ENCODE measurements at regions not wholly inside any gene's neighbourhood (a gene's known extent, or its start where the extent isn't known, plus 50 kb on each side); places are given as distances from the start of the nearest gene placed in this dataset.

DNA sequence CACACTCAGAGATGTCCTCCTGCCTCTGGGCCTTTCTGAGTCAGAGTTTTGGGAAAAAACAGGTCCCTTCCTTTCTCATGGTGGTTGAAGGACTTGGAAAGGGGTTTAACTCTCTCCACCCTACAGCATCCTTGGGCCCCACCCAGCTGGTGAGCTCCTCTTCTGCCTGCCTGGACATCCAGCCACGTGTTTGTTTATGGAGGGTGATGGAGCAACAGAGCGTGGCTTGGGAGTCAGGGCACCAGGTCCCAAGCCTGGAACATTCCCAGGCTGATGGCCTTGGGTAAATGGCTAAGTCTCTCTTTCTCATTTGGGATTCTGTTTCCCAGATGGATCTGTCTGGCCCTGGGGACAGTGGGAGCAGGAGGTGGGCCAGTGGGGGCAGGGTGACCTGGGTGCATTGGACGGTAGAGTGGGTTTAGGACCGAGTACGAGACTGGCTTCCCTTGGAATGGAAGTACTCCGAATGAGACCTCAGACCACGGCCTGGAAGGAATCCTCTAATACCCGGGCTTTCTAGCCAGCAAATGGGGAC, 141.1 kb upstream of the IRX2 start:
- in situ Hi-C loops (cut with MboI; ENCODE audit: low pct_unique_long_range_greater_than_20kb, low sequenced_read_pairs), result no loop called here

DNA sequence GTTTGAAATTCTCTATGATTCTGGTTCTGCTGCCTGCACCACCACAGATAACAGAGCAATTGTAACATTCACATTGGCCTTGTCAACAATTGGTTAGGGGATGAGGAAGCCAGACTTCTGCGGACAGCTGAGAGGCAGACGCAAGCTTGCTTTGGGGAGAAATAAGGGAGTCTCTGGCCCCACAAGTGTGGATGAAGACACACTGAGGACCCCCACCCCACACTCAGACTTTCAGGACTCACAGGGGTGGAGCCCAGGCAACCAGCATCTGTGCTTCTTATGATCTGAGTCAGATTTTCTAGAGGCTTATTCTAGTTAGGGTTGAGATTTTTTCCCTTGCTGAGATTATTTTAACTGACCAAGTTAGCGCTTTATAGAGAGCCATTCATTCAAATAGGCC, 140.3 kb upstream of the IRX2 start:
- DNase-seq, result no peak
- in situ Hi-C loops (cut with MboI; ENCODE audit: low pct_unique_long_range_greater_than_20kb, low sequenced_read_pairs), result no loop called here

More for the DNA sequence above, 141.1 kb upstream of the IRX2 start:
- DNase-seq, result no peak

DNA sequence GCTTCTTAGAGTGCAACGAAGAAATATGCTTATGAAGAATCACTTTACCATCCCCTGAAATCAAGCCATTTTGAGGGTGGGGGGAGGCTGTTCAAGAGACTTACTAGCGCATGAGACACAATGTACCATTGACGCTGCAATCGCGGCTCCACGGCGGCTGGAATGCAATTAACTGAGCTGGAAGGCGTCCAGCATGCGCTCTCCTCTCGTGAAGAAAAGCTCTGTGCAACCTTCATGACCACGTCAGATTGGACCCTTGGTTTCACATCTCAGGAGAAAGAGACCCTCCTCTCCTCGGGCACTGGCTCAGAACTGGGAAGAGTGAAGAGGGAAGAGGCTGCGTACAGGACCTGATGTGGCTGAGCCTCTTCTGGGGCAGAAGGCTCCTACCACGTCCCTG, 138.5 kb upstream of the IRX2 start:
- in situ Hi-C loops (cut with MboI; ENCODE audit: low pct_unique_long_range_greater_than_20kb, low sequenced_read_pairs), result no loop called here
- no peak for DNase-seq

DNA sequence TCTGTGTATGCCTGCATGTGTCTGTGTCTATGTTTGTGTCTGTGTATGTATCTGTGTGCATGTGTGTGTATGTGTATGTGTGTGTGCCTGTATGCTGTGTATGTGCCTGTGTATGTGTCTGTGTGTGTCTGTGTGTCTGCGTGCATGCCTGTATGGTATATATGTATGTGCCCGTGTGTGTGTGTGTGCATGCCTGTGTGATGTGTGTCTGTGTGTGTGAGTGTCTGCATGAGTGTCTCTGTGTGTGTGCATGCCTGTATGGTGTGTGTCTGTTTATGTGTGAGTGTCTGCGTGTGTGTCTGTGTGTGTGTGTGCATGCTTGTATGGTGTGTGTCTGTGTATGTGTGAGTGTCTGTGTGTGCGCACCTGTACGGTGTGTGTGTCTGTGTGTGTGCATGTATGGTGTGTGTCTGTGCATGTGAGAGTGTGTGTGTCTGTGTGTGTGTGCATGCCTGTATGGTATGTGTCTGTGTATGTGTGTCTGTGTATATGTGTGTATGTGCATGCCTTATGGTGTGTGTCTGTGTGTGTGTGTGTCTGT, 137.1 kb upstream of the IRX2 start:
- in situ Hi-C loops (cut with MboI; ENCODE audit: low pct_unique_long_range_greater_than_20kb, low sequenced_read_pairs), result no loop called here

DNA sequence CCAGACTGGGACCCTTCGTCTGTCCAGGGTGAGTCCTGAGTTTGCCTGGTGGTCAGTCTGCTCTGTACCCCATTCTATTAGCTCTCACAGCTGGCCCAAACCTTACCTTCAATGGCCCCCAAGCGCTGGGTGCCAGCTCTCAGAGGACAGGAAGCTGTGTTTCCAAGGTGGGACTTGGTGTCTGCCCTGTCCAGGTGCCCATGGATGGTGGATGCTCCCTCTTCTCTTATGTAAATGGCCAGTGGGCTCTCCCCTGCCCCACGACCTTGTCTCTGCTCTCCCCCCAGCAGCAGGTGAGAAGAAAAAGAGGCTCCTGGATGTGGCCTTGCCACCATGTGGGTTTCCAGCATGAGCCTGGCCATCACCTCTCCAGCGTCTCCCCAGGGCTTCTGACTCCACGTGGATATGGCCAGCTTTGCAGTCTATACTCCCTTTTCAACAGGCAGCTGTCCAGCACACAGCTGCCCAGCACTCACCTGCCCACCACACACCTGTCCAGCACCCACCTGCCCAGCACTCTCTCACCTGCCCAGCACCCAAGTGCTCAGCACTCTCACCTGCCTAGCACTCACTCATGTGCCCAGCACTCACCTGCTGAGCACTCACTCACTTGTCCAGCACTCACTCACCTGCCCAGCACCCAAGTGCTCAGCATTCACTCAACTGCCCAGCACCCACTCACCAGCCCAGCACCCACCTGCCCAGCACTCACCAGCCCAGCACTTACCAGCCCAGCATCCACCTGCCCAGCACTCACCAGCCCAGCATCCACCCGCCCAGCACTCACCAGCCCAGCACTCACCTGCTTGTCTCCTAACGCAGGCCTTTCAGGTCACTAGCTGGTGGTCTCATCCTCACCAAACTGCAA, 136.2 kb upstream of the IRX2 start:
- no peak for DNase-seq

More for the DNA sequence above, 137.1 kb upstream of the IRX2 start:
- DNase-seq, result no peak

DNA sequence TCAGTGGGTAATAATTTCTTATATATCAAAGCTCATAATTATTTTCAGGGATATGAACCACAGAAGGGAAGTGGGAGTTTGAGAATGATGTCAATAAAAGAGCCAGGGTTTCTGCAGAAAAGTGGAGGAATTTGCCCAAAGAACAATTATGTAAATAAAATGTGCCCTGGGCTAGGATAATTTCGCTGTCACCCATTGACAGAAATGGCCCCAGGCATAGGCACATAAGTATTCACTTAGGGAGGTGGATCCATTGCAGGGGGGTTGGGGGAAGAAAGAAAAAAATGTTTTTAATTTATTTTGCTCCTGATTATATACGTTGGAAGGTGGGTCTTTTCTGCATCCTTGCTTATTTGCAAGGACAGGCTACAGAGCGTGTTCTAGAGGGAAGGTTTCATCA, 135.1 kb upstream of the IRX2 start:
- in situ Hi-C loops (cut with MboI; ENCODE audit: low pct_unique_long_range_greater_than_20kb, low sequenced_read_pairs), result no loop called here
- DNase-seq, result no peak

More for the DNA sequence above, 136.2 kb upstream of the IRX2 start:
- in situ Hi-C loops (cut with MboI; ENCODE audit: low pct_unique_long_range_greater_than_20kb, low sequenced_read_pairs), result no loop called here

DNA sequence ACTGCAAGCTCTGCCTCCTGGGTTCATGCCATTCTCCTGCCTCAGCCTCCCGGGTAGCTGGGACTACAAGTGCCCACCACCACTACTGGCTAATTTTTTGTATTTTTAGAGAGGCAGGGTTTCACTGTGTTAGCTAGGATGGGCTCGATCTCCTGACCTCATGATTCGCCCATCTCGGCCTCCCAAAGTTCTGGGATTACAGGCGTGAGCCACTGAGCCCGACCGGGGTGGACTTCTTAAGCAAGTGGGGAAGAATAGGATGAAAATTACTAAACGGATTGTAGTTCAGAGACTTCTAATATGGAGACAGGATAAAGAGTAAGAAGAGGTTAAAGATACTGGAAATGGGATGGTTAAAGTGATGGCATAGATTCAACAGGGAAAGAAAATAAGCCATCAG, 132.3 kb upstream of the IRX2 start:
- no peak for DNase-seq
- in situ Hi-C loops (cut with MboI; ENCODE audit: low pct_unique_long_range_greater_than_20kb, low sequenced_read_pairs), result no loop called here

DNA sequence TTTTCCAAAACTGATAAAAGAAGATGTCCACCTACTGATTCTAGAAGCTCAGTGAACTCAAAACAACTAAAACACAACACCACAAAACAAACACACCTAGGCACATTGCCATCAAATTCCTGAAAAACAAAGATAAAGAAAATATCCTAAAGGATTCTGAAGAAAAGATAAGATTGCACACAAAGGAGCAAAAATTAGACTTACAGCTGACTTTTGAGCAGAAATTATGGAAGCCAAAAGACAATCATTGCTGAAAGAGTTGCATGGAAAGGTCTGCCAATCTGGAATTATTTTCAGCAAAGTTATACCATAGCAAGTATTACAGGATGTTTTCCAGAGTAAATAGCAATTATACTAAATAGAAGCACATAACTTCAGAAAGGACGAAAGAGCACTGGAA, 128.2 kb upstream of the IRX2 start:
- no peak for DNase-seq
- in situ Hi-C loops (cut with MboI; ENCODE audit: low pct_unique_long_range_greater_than_20kb, low sequenced_read_pairs), result no loop called here

DNA sequence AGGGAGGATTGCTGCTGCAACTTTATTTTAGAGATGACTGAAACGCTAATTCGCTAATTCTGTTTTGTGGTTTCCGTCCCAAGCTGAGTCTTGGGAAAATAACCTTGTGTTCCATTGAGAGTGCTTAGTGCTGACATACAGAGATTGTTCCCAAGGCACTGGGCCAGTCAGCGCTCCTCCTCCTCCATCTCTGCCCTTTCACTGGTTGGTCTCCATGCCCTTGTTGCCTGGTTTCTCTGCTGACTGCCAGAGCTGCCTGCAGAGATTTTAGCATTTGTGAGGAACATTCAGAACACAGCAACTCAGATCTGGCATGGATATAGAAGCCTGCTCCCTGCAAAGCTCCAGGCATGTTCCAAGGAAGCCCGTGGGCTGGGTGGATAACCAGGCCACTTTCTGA, 126.0 kb upstream of the IRX2 start:
- in situ Hi-C loops (cut with MboI; ENCODE audit: low pct_unique_long_range_greater_than_20kb, low sequenced_read_pairs), result no loop called here
- no peak for DNase-seq

DNA sequence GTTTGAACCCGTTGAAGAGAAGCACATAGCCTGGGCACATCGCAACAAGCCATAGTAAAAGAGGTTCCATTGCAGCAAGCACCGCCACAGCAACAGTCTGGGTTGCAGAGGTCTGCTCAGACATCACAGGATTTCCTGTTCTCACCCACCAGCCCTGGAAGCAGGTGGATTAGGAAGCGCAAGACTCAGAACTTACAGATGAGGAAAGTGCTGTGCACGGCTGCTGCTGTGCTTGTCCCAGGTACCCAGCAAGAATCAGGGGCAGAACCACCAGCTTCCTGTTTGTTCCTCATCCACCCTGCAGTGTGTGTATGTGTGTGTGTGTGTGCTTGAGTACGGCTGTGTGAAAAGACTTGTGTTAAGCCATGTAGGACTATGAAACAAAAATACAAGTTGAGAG, 124.7 kb upstream of the IRX2 start:
- in situ Hi-C loops (cut with MboI; ENCODE audit: low pct_unique_long_range_greater_than_20kb, low sequenced_read_pairs), result no loop called here

DNA sequence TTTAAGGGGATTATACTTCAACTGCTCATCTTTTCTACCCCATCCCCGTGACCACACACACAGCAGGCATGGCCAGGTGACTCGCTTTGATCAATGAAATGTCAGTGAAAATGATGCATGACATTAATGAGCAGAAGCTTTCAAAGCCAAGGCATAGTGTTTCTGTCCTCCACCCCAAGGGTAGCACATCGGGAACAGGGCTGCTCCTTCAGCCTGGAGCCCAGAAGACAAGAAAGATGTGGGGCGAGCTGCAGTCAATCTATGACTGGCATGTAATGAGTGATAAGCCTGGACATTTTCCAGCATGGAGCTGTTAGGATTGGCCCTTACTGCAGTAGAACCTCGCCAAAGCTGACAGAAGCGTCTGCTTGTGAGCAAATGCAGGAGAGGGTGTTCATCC, 122.6 kb upstream of the IRX2 start:
- in situ Hi-C loops (cut with MboI; ENCODE audit: low pct_unique_long_range_greater_than_20kb, low sequenced_read_pairs), result no loop called here
- DNase-seq, result no peak

More for the DNA sequence above, 124.7 kb upstream of the IRX2 start:
- DNase-seq, result no peak

DNA sequence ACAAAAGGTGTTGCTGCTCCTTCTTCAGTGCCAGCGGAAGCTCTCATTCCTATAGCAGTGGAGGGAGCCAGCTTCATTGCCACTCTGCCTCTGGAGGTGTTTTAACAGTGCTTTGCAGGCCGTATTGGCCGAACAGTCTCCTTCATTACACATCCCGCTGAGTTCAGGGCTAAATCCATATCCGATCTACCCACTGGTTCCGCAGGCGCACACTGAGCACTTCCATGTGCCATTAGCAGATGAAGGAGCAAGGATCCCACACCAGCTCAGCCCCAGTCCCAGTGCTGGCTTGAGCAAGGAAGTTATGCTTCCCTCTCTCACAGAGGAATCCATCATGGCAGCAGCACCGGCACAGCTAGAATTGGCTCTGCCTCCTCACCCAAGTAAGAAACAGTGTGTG, 121.2 kb upstream of the IRX2 start:
- in situ Hi-C loops (cut with MboI; ENCODE audit: low pct_unique_long_range_greater_than_20kb, low sequenced_read_pairs), result no loop called here
- DNase-seq, result no peak

DNA sequence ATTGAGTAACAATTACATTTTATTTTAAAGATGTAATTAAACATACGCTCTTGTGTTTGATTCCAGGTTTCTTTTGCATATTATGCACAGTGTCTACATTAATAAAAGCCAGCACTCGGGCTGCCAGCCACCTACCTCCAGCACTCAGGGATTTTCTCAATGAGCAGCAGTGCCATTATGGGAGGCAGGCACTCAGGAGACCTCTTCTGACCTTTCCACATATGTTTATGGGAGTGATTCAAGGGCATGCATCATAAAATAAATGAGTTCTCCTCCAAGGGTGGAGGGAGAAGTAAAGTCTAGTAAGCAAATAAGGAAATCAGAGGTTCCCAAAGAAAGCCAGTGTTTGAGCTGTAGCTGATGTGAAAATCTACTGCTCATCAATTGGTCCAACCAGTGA, 119.8 kb upstream of the IRX2 start:
- no peak for DNase-seq
- in situ Hi-C loops (cut with MboI; ENCODE audit: low pct_unique_long_range_greater_than_20kb, low sequenced_read_pairs), result no loop called here

DNA sequence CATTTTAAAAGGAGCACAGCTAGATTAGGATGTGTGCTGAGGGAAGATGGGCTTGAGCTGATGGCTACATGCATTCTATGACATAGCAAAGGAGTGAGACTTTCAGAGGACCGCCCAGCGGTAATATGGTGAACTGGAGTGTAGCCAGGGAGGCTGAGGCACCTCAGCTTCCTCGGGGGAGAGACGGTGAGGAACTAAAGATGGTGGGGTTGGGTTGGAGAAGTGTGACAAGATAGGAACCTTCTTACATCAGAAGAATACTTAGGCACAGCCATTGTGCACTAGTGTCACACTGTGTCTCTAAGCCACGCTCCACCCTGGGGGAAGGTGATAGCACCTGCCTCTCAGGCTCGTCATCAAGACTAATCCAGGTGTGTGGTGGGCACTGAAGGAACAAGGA, 118.0 kb upstream of the IRX2 start:
- in situ Hi-C loops (cut with MboI; ENCODE audit: low pct_unique_long_range_greater_than_20kb, low sequenced_read_pairs), result no loop called here
- DNase-seq, result no peak

DNA sequence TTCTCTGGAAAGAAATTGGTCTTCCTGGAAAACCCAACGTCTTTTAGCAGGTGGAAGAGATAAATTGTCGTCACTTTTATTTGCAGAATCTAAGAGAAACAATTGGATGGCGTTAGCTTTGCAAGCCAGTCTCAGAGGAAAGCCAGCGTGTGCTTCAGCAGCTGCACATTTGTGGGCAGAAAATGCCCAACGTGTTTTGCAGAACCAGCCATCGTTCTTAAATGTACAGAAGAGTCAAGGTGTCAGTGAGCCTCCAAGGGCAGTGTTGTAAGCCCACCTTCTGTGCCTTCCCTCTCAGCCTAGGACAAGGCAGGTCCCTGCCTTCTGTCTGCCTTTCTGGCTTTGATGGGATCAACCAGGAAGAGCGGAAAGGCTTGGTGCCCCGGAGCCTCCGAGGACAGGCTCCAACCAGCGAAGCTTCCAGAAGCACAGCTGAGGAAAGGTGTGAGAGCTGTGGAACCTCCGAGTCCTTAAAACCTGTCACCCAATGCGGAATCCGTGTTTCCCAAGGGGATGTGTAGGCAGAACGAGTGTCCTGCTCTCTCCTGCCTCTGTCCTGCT, 116.0 kb upstream of the IRX2 start:
- in situ Hi-C loops (cut with MboI; ENCODE audit: low pct_unique_long_range_greater_than_20kb, low sequenced_read_pairs), result no loop called here

DNA sequence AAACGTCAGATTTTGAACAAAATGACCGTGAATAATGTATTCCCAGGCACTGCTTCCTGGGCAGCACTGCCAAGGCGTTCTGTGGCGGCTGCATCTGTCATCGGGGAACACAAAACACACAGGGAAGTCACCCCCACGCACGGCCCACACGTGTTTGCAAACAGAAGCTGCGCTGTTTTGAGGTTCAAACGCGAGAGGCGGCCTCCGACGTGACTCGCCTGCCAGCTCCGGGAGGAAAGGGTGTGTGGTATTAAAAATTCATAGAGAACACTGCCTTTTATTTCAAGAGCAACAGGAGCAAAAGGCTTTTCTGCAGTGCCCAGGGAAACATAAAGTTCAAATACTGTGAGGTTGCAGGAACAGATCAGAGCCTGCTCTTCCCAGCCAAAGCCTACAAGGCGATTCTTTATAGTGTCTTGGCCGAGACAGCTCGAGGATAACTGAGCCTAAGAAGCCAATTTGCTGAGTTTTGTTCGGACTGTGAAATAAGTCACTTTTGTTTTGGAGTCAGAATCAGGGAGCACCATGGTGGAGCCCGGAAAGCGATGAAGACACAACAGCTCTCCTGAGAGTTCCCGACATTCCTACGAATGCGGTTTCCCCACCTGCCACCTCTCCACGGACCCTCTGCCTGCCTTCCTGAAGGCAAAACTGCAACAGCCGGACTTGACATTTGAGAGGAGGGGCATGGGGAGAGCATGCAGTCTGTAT, 115.3 kb upstream of the IRX2 start:
- DNase-seq, result no peak
- in situ Hi-C loops (cut with MboI; ENCODE audit: low pct_unique_long_range_greater_than_20kb, low sequenced_read_pairs), result no loop called here

More for the DNA sequence above, 116.0 kb upstream of the IRX2 start:
- no peak for DNase-seq

DNA sequence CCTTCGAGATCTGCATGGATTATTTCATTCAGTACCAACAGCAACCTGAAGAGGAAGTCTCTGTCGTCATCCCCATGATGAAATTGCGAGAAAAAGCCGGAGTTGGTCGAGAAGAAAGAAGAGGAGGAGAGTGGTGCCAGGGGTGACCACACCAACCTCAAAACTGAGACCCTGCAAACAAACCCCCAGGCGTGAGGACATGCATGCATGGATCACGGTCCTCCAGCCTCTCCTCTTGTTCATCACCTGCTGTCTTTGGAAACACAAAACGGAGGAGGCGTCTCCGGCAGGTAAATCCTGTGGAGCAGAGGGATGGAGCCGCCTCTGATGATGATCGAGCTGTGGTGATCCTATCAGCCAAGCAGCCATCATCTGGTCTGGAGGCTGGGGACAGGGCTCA, 114.4 kb upstream of the IRX2 start:
- in situ Hi-C loops (cut with MboI; ENCODE audit: low pct_unique_long_range_greater_than_20kb, low sequenced_read_pairs), result no loop called here
- DNase-seq, result no peak

DNA sequence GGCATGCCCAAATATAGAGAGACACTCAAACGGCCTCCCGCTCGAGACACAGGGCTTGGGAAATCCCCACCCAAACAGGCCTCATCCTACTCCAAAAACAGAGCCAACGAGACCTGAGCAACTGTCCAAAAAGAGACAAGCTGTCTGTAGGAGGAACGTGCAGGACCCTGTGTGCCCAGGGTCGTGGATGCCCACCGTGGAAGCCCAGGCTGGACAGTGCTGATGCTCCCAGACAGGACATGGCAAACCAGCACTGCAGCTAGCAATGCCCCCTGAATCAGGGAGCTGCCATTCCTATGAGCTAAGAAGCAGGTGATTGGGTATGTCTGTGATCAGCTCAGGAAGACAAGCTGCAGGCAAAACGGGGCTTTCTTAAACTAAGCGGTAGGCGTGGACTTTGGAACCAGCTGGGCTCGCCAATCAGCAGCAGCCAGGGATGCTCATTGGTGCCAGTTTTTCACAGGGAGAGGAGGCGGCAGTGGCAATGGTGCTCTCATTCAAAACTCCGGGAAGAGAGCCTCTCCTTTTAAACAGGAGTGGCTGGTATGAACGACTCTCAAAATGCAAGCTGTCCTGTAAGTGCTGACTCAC, 113.1 kb upstream of the IRX2 start:
- in situ Hi-C loops (cut with MboI; ENCODE audit: low pct_unique_long_range_greater_than_20kb, low sequenced_read_pairs), result no loop called here

DNA sequence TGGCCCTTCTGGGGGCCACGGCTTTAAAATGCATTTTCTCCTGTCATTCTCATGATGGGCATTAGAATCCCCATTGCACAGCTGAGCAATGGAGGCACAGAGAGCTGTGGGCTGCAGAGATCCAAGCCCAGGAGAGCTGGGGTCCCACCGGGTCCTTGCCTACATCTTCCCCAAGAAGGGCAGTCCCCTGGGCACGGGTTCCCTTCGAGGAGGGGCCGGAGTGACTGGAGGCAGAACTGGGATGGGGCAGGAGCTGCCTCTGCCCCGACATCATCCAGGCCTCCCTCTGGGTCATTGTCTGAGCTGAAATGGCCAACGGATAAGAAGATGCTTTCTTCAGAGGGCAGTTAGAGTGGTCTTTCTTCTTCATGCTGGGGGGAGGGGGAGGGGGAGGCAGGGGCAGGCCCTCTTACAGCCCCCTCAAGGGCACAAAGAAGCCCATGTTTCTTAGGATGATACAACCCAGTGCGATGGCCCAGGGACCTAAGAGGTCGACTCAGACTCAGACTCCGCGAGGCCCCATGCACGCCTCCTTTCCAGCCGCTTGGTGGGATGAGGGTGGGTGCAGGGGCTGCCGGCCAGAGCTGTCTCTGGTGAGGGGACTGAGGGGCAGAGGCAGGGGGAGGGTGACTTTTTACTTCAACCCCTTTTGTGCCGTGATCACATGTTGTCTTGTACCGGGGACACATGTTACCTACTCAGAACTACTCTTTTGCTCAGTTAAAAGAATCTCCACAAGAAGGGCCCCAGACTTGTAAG, 112.4 kb upstream of the IRX2 start:
- in situ Hi-C loops (cut with MboI; ENCODE audit: low pct_unique_long_range_greater_than_20kb, low sequenced_read_pairs), result no loop called here
- no peak for DNase-seq

More for the DNA sequence above, 113.1 kb upstream of the IRX2 start:
- DNase-seq, result no peak
